ENCODE measurements at regions not wholly inside any gene's neighbourhood (a gene's known extent, or its start where the extent isn't known, plus 50 kb on each side); places are given as distances from the start of the nearest gene placed in this dataset.

DNA sequence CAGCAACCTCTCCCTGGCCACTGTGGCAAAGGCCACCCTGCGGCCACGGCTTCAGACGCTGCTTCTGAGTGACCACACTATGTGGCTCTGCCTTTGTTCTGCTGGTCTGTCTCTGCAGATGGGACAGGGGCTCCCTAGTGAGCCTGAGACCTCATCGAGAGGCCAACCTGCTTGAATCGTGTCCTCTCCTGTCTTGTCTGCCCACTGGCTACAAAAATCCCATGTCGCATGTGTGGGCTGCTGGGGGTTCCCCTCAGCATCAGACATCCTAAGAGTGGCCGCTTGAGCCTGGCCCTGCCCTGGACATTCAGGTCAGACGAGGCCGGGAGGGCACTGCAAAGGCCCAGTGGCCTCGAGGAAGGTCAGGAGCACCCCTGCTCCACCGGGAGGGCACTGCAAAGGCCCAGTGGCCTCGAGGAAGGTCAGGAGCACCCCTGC is 222.9 kb downstream of the DLL1 start:
- no peaks in the 10 kb centered on the region for H3K9me3 ChIP-seq (ENCODE audit: low read depth)
- H3K4me3 ChIP-seq = no peak overlapping the region
- TF ChIP-seq, protein P1, sequence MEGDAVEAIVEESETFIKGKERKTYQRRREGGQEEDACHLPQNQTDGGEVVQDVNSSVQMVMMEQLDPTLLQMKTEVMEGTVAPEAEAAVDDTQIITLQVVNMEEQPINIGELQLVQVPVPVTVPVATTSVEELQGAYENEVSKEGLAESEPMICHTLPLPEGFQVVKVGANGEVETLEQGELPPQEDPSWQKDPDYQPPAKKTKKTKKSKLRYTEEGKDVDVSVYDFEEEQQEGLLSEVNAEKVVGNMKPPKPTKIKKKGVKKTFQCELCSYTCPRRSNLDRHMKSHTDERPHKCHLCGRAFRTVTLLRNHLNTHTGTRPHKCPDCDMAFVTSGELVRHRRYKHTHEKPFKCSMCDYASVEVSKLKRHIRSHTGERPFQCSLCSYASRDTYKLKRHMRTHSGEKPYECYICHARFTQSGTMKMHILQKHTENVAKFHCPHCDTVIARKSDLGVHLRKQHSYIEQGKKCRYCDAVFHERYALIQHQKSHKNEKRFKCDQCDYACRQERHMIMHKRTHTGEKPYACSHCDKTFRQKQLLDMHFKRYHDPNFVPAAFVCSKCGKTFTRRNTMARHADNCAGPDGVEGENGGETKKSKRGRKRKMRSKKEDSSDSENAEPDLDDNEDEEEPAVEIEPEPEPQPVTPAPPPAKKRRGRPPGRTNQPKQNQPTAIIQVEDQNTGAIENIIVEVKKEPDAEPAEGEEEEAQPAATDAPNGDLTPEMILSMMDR (IDR thresholded peaks at IDR 0.05; ENCODE audit: poor library complexity) = no peak
- TF ChIP-seq EZH2phosphoT487 (IDR thresholded peaks at IDR 0.05; ENCODE audit: low read depth, severe bottlenecking, unreplicated experiment) (no peak), EZH2 (IDR thresholded peaks at IDR 0.05; ENCODE audit: borderline replicate concordance) (no peak)
- H3K79me2 ChIP-seq = no peaks in the 10 kb centered on the region
- H3K36me3 ChIP-seq (replicated peaks; ENCODE audit: insufficient read depth, low read depth) = no peaks in the 10 kb centered on the region
- no peak for DNase-seq (ENCODE audit: low spot score)
- WGBS (ENCODE audit: low lambda C conversion rate, missing lambda C conversion rate) = 91% methylated on average over 12 of the region's 12 CpGs
- no peaks in the 10 kb centered on the region for H4K20me1 ChIP-seq (ENCODE audit: insufficient read depth, poor library complexity, severe bottlenecking)
- H3K27ac ChIP-seq = no peak overlapping the region
- H3K27me3 ChIP-seq = no peaks in the 10 kb centered on the region
- H3K4me1 ChIP-seq (ENCODE audit: insufficient read depth) = no peaks in the 10 kb centered on the region
- H3K9me2 ChIP-seq (replicated peaks; ENCODE audit: insufficient read depth) = no peaks in the 10 kb centered on the region
- no peak overlapping the region for H2AFZ ChIP-seq
- H3K4me2 ChIP-seq = no peak overlapping the region

GRCh38 chr6:170067181-170067641 is 223.7 kb downstream of the DLL1 start:
- TF ChIP-seq, protein P1 (IDR thresholded peaks at IDR 0.05; ENCODE audit: poor library complexity) = no peak
- no peak for TF ChIP-seq EZH2phosphoT487 (IDR thresholded peaks at IDR 0.05; ENCODE audit: low read depth, severe bottlenecking, unreplicated experiment)
- TF ChIP-seq EZH2 (IDR thresholded peaks at IDR 0.05; ENCODE audit: borderline replicate concordance) = no peak
- 74% methylated on average over 18 of the region's 18 CpGs for WGBS (ENCODE audit: low lambda C conversion rate, missing lambda C conversion rate)
- H3K9me3 ChIP-seq (ENCODE audit: low read depth) = no peaks in the 10 kb centered on the region
- H3K4me1 ChIP-seq (ENCODE audit: insufficient read depth) = no peaks in the 10 kb centered on the region
- no peaks in the 10 kb centered on the region for H3K36me3 ChIP-seq (replicated peaks; ENCODE audit: insufficient read depth, low read depth)
- H3K4me3 ChIP-seq = no peak overlapping the region
- no peak overlapping the region for H3K4me2 ChIP-seq
- H3K79me2 ChIP-seq = no peaks in the 10 kb centered on the region
- H3K27me3 ChIP-seq = no peaks in the 10 kb centered on the region
- H3K9me2 ChIP-seq (replicated peaks; ENCODE audit: insufficient read depth) = no peaks in the 10 kb centered on the region
- H2AFZ ChIP-seq = no peak overlapping the region
- H3K27ac ChIP-seq = no peak overlapping the region
- H4K20me1 ChIP-seq (ENCODE audit: insufficient read depth, poor library complexity, severe bottlenecking) = no peaks in the 10 kb centered on the region
- DNase-seq (ENCODE audit: low spot score) = no peak

GRCh38 chr6:170066679-170067078 is 224.2 kb downstream of the DLL1 start:
- Histone ChIP-seq H3K27me3 (no peaks in the 10 kb centered on the region), H3K9me3 (ENCODE audit: low read depth) (no peaks in the 10 kb centered on the region), H3K36me3 (replicated peaks; ENCODE audit: insufficient read depth, low read depth) (no peaks in the 10 kb centered on the region), H3K9me2 (replicated peaks; ENCODE audit: insufficient read depth) (no peaks in the 10 kb centered on the region), H3K4me3 (no peak overlapping the region), H3K79me2 (no peaks in the 10 kb centered on the region), H4K20me1 (ENCODE audit: insufficient read depth, poor library complexity, severe bottlenecking) (no peaks in the 10 kb centered on the region), H3K4me1 (ENCODE audit: insufficient read depth) (no peaks in the 10 kb centered on the region), H3K27ac (no peak overlapping the region), H2AFZ (no peak overlapping the region), H3K4me2 (no peak overlapping the region)
- WGBS (ENCODE audit: low lambda C conversion rate, missing lambda C conversion rate) = 79% methylated on average over 7 of the region's 8 CpGs
- DNase-seq (ENCODE audit: low spot score) = no peak
- TF ChIP-seq, protein P1 (IDR thresholded peaks at IDR 0.05; ENCODE audit: poor library complexity) = no peak
- TF ChIP-seq EZH2phosphoT487 (IDR thresholded peaks at IDR 0.05; ENCODE audit: low read depth, severe bottlenecking, unreplicated experiment) = no peak
- TF ChIP-seq EZH2 (IDR thresholded peaks at IDR 0.05; ENCODE audit: borderline replicate concordance) = no peak
